B cell (primary cell): ENCODE measurements at regions not wholly inside any gene's neighbourhood (a gene's known extent, or its start where the extent isn't known, plus 50 kb on each side); places are given as distances from the start of the nearest gene placed in this dataset.

Experiments
- ATAC-seq: fragments of 200-7000 bp; cut with Tn5 transposase; one replicate; pipeline ENCODE4 v1.10.0; 2021; ENCODE audit warnings: low read depth, mild to moderate bottlenecking, moderate number of reproducible peaks, moderate library complexity
- CTCF ChIA-PET: fragments of 350-600 bp; sonication (Branson Sonifier 250); formaldehyde crosslinking; loops from one replicate; lab custom pipeline; 2021; ENCODE audit warnings: antibody characterized with exemption, inconsistent platforms; lab: Charles Lee
- POLR2A ChIA-PET: fragments of 350-600 bp; sonication (Branson Sonifier 250); formaldehyde crosslinking; loops from one replicate; lab custom pipeline; 2021; ENCODE audit warnings: antibody characterized with exemption; lab: Charles Lee
- DNase-seq: peaks from one replicate; pipeline ENCODE4 v3.0.0; 2013
- H2AFZ ChIP-seq: 2 replicates; pipeline ENCODE4 v1.6.1; 2012; ENCODE audit warnings: mild to moderate bottlenecking, low read depth, low read length; ENCODE audit not compliant: insufficient read depth, poor library complexity, severe bottlenecking
- H3K27ac ChIP-seq, 2 donors: 1 replicate in 1 of 2; 2 replicates in 1 of 2; pipeline ENCODE4 v1.5.1; 2012 to 2013; ENCODE audit warnings: low read length in 2 of 2, mild to moderate bottlenecking in 2 of 2, moderate library complexity in 1 of 2
- H3K27me3 ChIP-seq, 4 experiments: fragments of 200-600 bp in 1 of 4; sonication (generic) in 1 of 4; replicated peaks in 1 of 4; 1 replicate in 2 of 4; 2 replicates in 2 of 4; pipeline versions ENCODE4 v1.6.1 to v1.7.0; 2013 to 2016; ENCODE audit warnings: low read length in 3 of 4, mild to moderate bottlenecking in 2 of 4, mixed read lengths in 1 of 4, moderate library complexity in 1 of 4; ENCODE audit not compliant: insufficient read depth in 4 of 4, control insufficient read depth in 3 of 4; ENCODE audit errors: control extremely low read depth in 1 of 4
- H3K36me3 ChIP-seq, 2 experiments: replicated peaks in 1 of 2; 1 replicate in 1 of 2; 2 replicates in 1 of 2; pipeline versions ENCODE4 v1.6.1 to v1.7.1; 2013; ENCODE audit warnings: low read length in 1 of 2; ENCODE audit not compliant: insufficient read depth in 2 of 2, control insufficient read depth in 1 of 2; ENCODE audit errors: control extremely low read depth in 1 of 2, extremely low read depth in 1 of 2
- H3K4me1 ChIP-seq, 2 donors: fragments of 200-600 bp in 1 of 2; sonication (generic) in 1 of 2; 1 replicate in 1 of 2; 2 replicates in 1 of 2; pipeline versions ENCODE4 v1.5.1 to v1.6.1; 2013 to 2017; ENCODE audit warnings: low read length in 2 of 2; ENCODE audit not compliant: control insufficient read depth in 2 of 2, insufficient read depth in 2 of 2
- H3K4me2 ChIP-seq: replicated peaks from 2 replicates; pipeline ENCODE3; 2012; ENCODE audit warnings: mild to moderate bottlenecking, low read depth, low read length; ENCODE audit not compliant: poor library complexity, severe bottlenecking
- H3K4me3 ChIP-seq, 5 experiments: fragments of 200-600 bp in 1 of 5; sonication (generic) in 1 of 5; 1 replicate in 3 of 5; 2 replicates in 2 of 5; pipeline versions ENCODE4 v1.5.1 to v1.7.0; 2011 to 2016; ENCODE audit warnings: low read length in 4 of 5, mild to moderate bottlenecking in 4 of 5, low read depth in 2 of 5, control low read depth in 1 of 5, moderate library complexity in 1 of 5; ENCODE audit not compliant: insufficient read depth in 1 of 5; ENCODE audit errors: control extremely low read depth in 1 of 5, extremely low read depth in 1 of 5
- H3K79me2 ChIP-seq: fragments of 200-600 bp; sonication (generic); one replicate; pipeline ENCODE4 v1.6.0; 2016; ENCODE audit warnings: low read length; ENCODE audit not compliant: control insufficient read depth, insufficient read depth
- H3K9ac ChIP-seq: fragments of 200-600 bp; sonication (generic); 2 replicates; pipeline ENCODE4 v1.6.1; 2017; ENCODE audit warnings: mild to moderate bottlenecking, low read length, moderate library complexity
- H3K9me3 ChIP-seq, 3 donors: one replicate each; pipeline versions ENCODE4 v1.6.1 to v1.7.1; 2013; ENCODE audit warnings: low read length in 2 of 3; ENCODE audit not compliant: control insufficient read depth in 2 of 3, insufficient read depth in 1 of 3; ENCODE audit errors: control extremely low read depth in 1 of 3
- H4K20me1 ChIP-seq: 2 replicates; pipeline ENCODE4 v1.6.0; 2012; ENCODE audit warnings: mild to moderate bottlenecking, low read length; ENCODE audit not compliant: insufficient read depth, control insufficient read depth, poor library complexity, severe bottlenecking
- H3K27ac Mint-ChIP-seq: one replicate; pipeline ENCODE4 v1.8.0; 2021; ENCODE audit warnings: mixed read lengths
- H3K27me3 Mint-ChIP-seq: one replicate; pipeline ENCODE4 v1.8.0; 2021; ENCODE audit warnings: mixed read lengths
- H3K4me1 Mint-ChIP-seq: one replicate; pipeline ENCODE4 v1.8.0; 2021; ENCODE audit warnings: mixed read lengths
- H3K4me3 Mint-ChIP-seq: one replicate; pipeline ENCODE4 v1.8.0; 2021; ENCODE audit warnings: mixed read lengths
- H3K9me3 Mint-ChIP-seq: one replicate; pipeline ENCODE4 v1.8.0; 2022; ENCODE audit warnings: mixed read lengths; ENCODE audit not compliant: insufficient read depth
- CTCF ChIP-seq: fragments of 200-600 bp; IDR thresholded peaks from one replicate; pipeline ENCODE4 v1.8.0; 2022; ENCODE audit warnings: antibody characterized with exemption, mild to moderate bottlenecking
- EZH2 ChIP-seq: IDR thresholded peaks from 2 replicates; pipeline ENCODE4 v1.6.1; 2012; ENCODE audit warnings: borderline replicate concordance, low read depth, mild to moderate bottlenecking, moderate library complexity, low read length; ENCODE audit not compliant: insufficient read depth, poor library complexity, severe bottlenecking
- WGBS: methylation state at CpG from one replicate; pipeline ENCODE4 v1.1.5; 2013; ENCODE audit warnings: missing lambda C conversion rate; ENCODE audit not compliant: insufficient coverage; 5-methylcytosine and 5-hydroxymethylcytosine counted together
- intact Hi-C: fragments of 100-400 bp; cut with micrococcal nuclease; formaldehyde crosslinking; loops from one replicate; pipeline ENCODE4 v1.10.0; 2022

- intact Hi-C loops: no loop called here
- no peak overlapping the region for H3K4me3 ChIP-seq
- no peaks in the 10 kb centered on the region for H3K4me1 Mint-ChIP-seq
- H4K20me1 ChIP-seq: no peaks in the 10 kb centered on the region
- no peaks in the 10 kb centered on the region for H3K27me3 Mint-ChIP-seq
- no peaks in the 10 kb centered on the region for H3K4me1 ChIP-seq
- no peaks in the 10 kb centered on the region for H3K9me3 Mint-ChIP-seq
- H3K27me3 ChIP-seq: no peaks in the 10 kb centered on the region
- WGBS: 80% methylated on average over 2 of the region's 5 CpGs
- H3K9ac ChIP-seq: no peak overlapping the region
- ATAC-seq (no peak), DNase-seq (no peak)
- H3K27ac Mint-ChIP-seq: no peak overlapping the region
- no peaks in the 10 kb centered on the region for H3K79me2 ChIP-seq
- H3K4me2 ChIP-seq: no peak overlapping the region
- ChIA-PET CTCF (interaction anchor here (1.2 kb wide), 1 partner anchor 10 kb away, joined by 3 read pairs; no protein-coding TSS in a partner anchor), POLR2A (no interaction called here)
- TF ChIP-seq EZH2 (no peak), CTCF (no peak)
- no peak overlapping the region for H3K27ac ChIP-seq
- H2AFZ ChIP-seq: no peak overlapping the region
- no peak overlapping the region for H3K4me3 Mint-ChIP-seq
- H3K9me3 ChIP-seq: no peaks in the 10 kb centered on the region
- no peaks in the 10 kb centered on the region for H3K36me3 ChIP-seq
Measured at GRCh38 chr6:8845690-8846089, 410.3 kb upstream of the SLC35B3 start.

GRCh38 chr6:8844968-8845367 lies 409.6 kb upstream of the SLC35B3 start:
- Histone ChIP-seq H2AFZ (no peak overlapping the region), H4K20me1 (no peaks in the 10 kb centered on the region), H3K9ac (no peak overlapping the region), H3K9me3 (no peaks in the 10 kb centered on the region), H3K27me3 (no peaks in the 10 kb centered on the region), H3K79me2 (no peaks in the 10 kb centered on the region), H3K36me3 (no peaks in the 10 kb centered on the region), H3K4me3 (no peak overlapping the region), H3K4me2 (no peak overlapping the region), H3K4me1 (no peaks in the 10 kb centered on the region), H3K27ac (no peak overlapping the region)
- Mint-ChIP-seq H3K27ac (no peak overlapping the region), H3K27me3 (no peaks in the 10 kb centered on the region), H3K4me3 (no peak overlapping the region), H3K4me1 (no peaks in the 10 kb centered on the region), H3K9me3 (no peaks in the 10 kb centered on the region)
- ATAC-seq (no peak), DNase-seq (no peak)
- no peak for TF ChIP-seq EZH2
- TF ChIP-seq CTCF: no peak
- intact Hi-C loops: no loop called here
- POLR2A ChIA-PET: no interaction called here
- CTCF ChIA-PET: no interaction called here
